ENCODE measurements at regions not wholly inside any gene's neighbourhood (a gene's known extent, or its start where the extent isn't known, plus 50 kb on each side); places are given as distances from the start of the nearest gene placed in this dataset.

- POLR2A ChIA-PET (ENCODE audit: partially characterized antibody), result no interaction called here
- TF ChIP-seq SP4 (IDR thresholded peaks at IDR 0.05; ENCODE audit: low read length) (no peak), CBX5 (IDR thresholded peaks at IDR 0.05; ENCODE audit: low read depth, low read length) (no peak), NANOG (IDR thresholded peaks at IDR 0.05; ENCODE audit: insufficient read depth, low read depth, low read length, poor library complexity, severe bottlenecking) (no peak), TAF7 (optimal IDR thresholded peaks at IDR 0.05; ENCODE audit: borderline replicate concordance, low read depth, low read length) (no peak), BRCA1 (IDR thresholded peaks at IDR 0.05; ENCODE audit: low read depth, low read length) (no peak), RAD21 (IDR thresholded peaks at IDR 0.05 in 1 of 2, conservative IDR thresholded peaks at IDR 0.05 in 1 of 2; ENCODE audit: low read depth in 2 of 2, low read length in 2 of 2) (no peak), KDM5A (IDR thresholded peaks at IDR 0.05; ENCODE audit: low read length) (no peak), TBP (IDR thresholded peaks at IDR 0.05; ENCODE audit: low read depth, low read length) (no peak), KDM1A (IDR thresholded peaks at IDR 0.05; ENCODE audit: borderline replicate concordance, low read length) (no peak), ZNF274 (IDR thresholded peaks at IDR 0.05; ENCODE audit: borderline replicate concordance, extremely low read depth, low read length) (no peak), CBX8 (IDR thresholded peaks at IDR 0.05; ENCODE audit: borderline replicate concordance, low read depth, low read length) (no peak), TEAD4 (IDR thresholded peaks at IDR 0.05; ENCODE audit: low read depth, low read length) (no peak), ATF3 (IDR thresholded peaks at IDR 0.05; ENCODE audit: insufficient read depth, low read depth, low read length) (no peak), SIRT6 (IDR thresholded peaks at IDR 0.05; ENCODE audit: low read length) (no peak), SIX5 (IDR thresholded peaks at IDR 0.05; ENCODE audit: low read depth, low read length) (no peak)
- TF ChIP-seq, protein P1, sequence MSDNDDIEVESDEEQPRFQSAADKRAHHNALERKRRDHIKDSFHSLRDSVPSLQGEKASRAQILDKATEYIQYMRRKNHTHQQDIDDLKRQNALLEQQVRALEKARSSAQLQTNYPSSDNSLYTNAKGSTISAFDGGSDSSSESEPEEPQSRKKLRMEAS (IDR thresholded peaks at IDR 0.05), result no peak
Measured at GRCh38 chr2:12987246-12987645, 270.5 kb downstream of the TRIB2 start.

More at GRCh38 chr2:12987246-12987645, 270.5 kb downstream of the TRIB2 start:
- Histone ChIP-seq H2BK15ac (ENCODE audit: low read length) (no peak overlapping the region), H3K56ac (replicated peaks; ENCODE audit: insufficient read length, low read depth, low read length) (no peak overlapping the region), H3K79me1 (ENCODE audit: low read depth, low read length) (no peaks in the 10 kb centered on the region), H3K27ac (ENCODE audit: low read depth, low read length) (no peak overlapping the region), H3K14ac (ENCODE audit: insufficient read length) (no peak overlapping the region), H3K18ac (ENCODE audit: extremely low read depth, low read length) (no peak overlapping the region), H2BK5ac (ENCODE audit: low read depth, low read length) (no peak overlapping the region), H3K9ac (replicated peaks in 1 of 4; ENCODE audit: extremely low read depth in 1 of 4, low read depth in 3 of 4, low read length in 3 of 4) (no peak overlapping the region), H3K4ac (replicated peaks; ENCODE audit: insufficient read length, low read depth, low read length) (no peak overlapping the region), H3K9me3 (ENCODE audit: insufficient read depth in 2 of 2, low read depth in 1 of 2, low read length in 1 of 2) (no peaks in the 10 kb centered on the region), H3K23me2 (ENCODE audit: low read depth, low read length) (no peaks in the 10 kb centered on the region), H2BK12ac (ENCODE audit: low read depth, low read length) (no peak overlapping the region), H3K4me2 (ENCODE audit: insufficient read depth in 1 of 2, low read depth in 2 of 2, low read length in 2 of 2) (no peak overlapping the region), H3K4me3 (ENCODE audit: extremely low read depth in 1 of 4, insufficient read depth in 2 of 4, low read depth in 3 of 4, low read length in 4 of 4) (no peak overlapping the region), H3K27me3 (replicated peaks in 1 of 4; ENCODE audit: control insufficient read depth in 3 of 4, extremely low read depth in 1 of 4, insufficient read depth in 3 of 4, low read length in 3 of 4) (no peaks in the 10 kb centered on the region), H2AK5ac (ENCODE audit: low read depth, low read length) (no peak overlapping the region), H3K36me3 (ENCODE audit: control insufficient read depth in 2 of 4, insufficient read depth in 4 of 4, low read length in 3 of 4) (no peaks in the 10 kb centered on the region), H2BK20ac (ENCODE audit: low read length) (no peak overlapping the region), H4K20me1 (replicated peaks in 1 of 2; ENCODE audit: control insufficient read depth in 1 of 2, insufficient read depth in 2 of 2, low read length in 2 of 2) (no peaks in the 10 kb centered on the region), H2BK120ac (replicated peaks; ENCODE audit: low read depth, low read length) (no peak overlapping the region), H2AFZ (ENCODE audit: low read length) (no peak overlapping the region), H3K23ac (ENCODE audit: insufficient read length) (no peak overlapping the region), H4K91ac (replicated peaks; ENCODE audit: insufficient read length, low read length) (no peak overlapping the region), H4K5ac (ENCODE audit: insufficient read length, low read depth, low read length) (no peak overlapping the region), H3K4me1 (replicated peaks in 1 of 4; ENCODE audit: control insufficient read depth in 3 of 4, insufficient read depth in 4 of 4, low read length in 3 of 4) (no peaks in the 10 kb centered on the region; a peak in 1 of 7 replicates), H3K79me2 (ENCODE audit: control insufficient read depth in 1 of 2, insufficient read depth in 2 of 2, low read length in 2 of 2) (no peaks in the 10 kb centered on the region), H4K8ac (ENCODE audit: extremely low read depth, insufficient read depth, low read length) (no peak overlapping the region)
- CTCF ChIA-PET (ENCODE audit: partially characterized antibody), result interaction anchor here (3.7 kb wide), 1 partner anchor 20 kb away, joined by 14 read pairs; no protein-coding TSS in a partner anchor
- FAIRE-seq (no peak), DNase-seq (ENCODE audit: low read depth in 1 of 2, low spot score in 2 of 2) (no peak)

Measured in H1 (cell line).